GM12878 (cell line): ENCODE measurements at regions not wholly inside any gene's neighbourhood (a gene's known extent, or its start where the extent isn't known, plus 50 kb on each side); places are given as distances from the start of the nearest gene placed in this dataset.

Source experiments
- ATAC-seq: fragments of 200-7000 bp; cut with Tn5 transposase; 3 replicates; pipeline ENCODE4 v1.9.1; 2020; ENCODE audit warnings: mild to moderate bottlenecking, moderate library complexity
- BruUV-seq: library from RNA; stranded (reverse); fragments of 400-500 nt; replicated peaks from 2 replicates; lab custom pipeline; 2021; lab: Mats Ljungman, UMichigan
- CTCF ChIA-PET: fragments of 300-600 bp; sonication (Branson Sonifier 250); formaldehyde crosslinking; extraction: SDS; loops from one replicate; lab custom pipeline; 2021; ENCODE audit warnings: inconsistent platforms; lab: Yijun Ruan, JAX
- POLR2A ChIA-PET: fragments of 350-600 bp; formaldehyde crosslinking; extraction: SDS; loops from one replicate; lab custom pipeline; 2021; ENCODE audit warnings: inconsistent platforms; lab: Charles Lee
- RAD21 ChIA-PET: fragments of 300-600 bp; sonication (Branson Sonifier 250); formaldehyde crosslinking; loops from one replicate; lab custom pipeline; 2023; ENCODE audit warnings: antibody characterized with exemption; ENCODE audit not compliant: unreplicated experiment; lab: Charles Lee
- SMC1A ChIA-PET: fragments of 300-600 bp; sonication (Branson Sonifier 250); formaldehyde crosslinking; loops from one replicate; lab custom pipeline; 2023; ENCODE audit not compliant: unreplicated experiment, uncharacterized antibody; lab: Charles Lee
- DNase-seq: peaks from one replicate; pipeline ENCODE4 v3.0.0-alpha.2; 2011; ENCODE audit warnings: low read depth, low spot score
- FAIRE-seq: peaks from 3 replicates; lab custom pipeline; 2011; peaks lifted over from hg19 to GRCh38; lab: Jason Lieb, UNC
- H2AFZ ChIP-seq: 2 replicates; pipeline ENCODE4 v1.6.0; 2011; ENCODE audit warnings: low read depth, low read length, control low read depth; ENCODE audit not compliant: control insufficient read depth
- H3K27ac ChIP-seq: 2 replicates; pipeline ENCODE4 v1.5.1; 2011; ENCODE audit warnings: control low read depth; ENCODE audit not compliant: control insufficient read depth, insufficient read depth
- H3K27me3 ChIP-seq, 2 experiments: replicated peaks in 1 of 2; 2 replicates each; pipeline versions ENCODE4 v1.6.0 to v1.6.1; 2011; ENCODE audit warnings: low read length in 1 of 2; ENCODE audit not compliant: control insufficient read depth in 2 of 2, insufficient read depth in 2 of 2
- H3K36me3 ChIP-seq, 2 experiments: 2 replicates each; pipeline ENCODE4 v1.5.1; 2011; ENCODE audit warnings: low read length in 1 of 2; ENCODE audit not compliant: control insufficient read depth in 2 of 2, insufficient read depth in 2 of 2
- H3K4me1 ChIP-seq: 2 replicates; pipeline ENCODE4 v1.6.1; 2011; ENCODE audit warnings: mild to moderate bottlenecking, low read length, moderate library complexity, mixed read lengths; ENCODE audit not compliant: control insufficient read depth, insufficient read depth
- H3K4me2 ChIP-seq: 2 replicates; pipeline ENCODE4 v1.6.0; 2011; ENCODE audit warnings: control low read depth; ENCODE audit not compliant: control insufficient read depth, insufficient read depth
- H3K4me3 ChIP-seq: fragments of 200-600 bp; sonication (generic); 2 replicates; pipeline ENCODE4 v1.5.1; 2016
- H3K79me2 ChIP-seq: 2 replicates; pipeline ENCODE4 v1.6.0; 2011; ENCODE audit warnings: low read length; ENCODE audit not compliant: control insufficient read depth, insufficient read depth
- H3K9ac ChIP-seq: 2 replicates; pipeline ENCODE4 v1.8.0; 2011; ENCODE audit warnings: low read length, control low read depth, mixed read lengths; ENCODE audit not compliant: control insufficient read depth, insufficient read depth
- H3K9me3 ChIP-seq: replicated peaks from 3 replicates; pipeline ENCODE4 v1.5.1; 2011; ENCODE audit warnings: mild to moderate bottlenecking, low read length; ENCODE audit not compliant: control insufficient read depth, insufficient read depth
- H4K20me1 ChIP-seq: 2 replicates; pipeline ENCODE4 v1.6.0; 2011; ENCODE audit not compliant: control insufficient read depth, insufficient read depth
- BMI1 ChIP-seq: fragments of 450-650 bp; IDR thresholded peaks from 2 replicates; pipeline ENCODE4 v1.6.1; 2016; ENCODE audit warnings: mild to moderate bottlenecking, moderate library complexity, borderline replicate concordance
- CBFB ChIP-seq: IDR thresholded peaks from 2 replicates; pipeline ENCODE4 v1.6.1; 2016; ENCODE audit warnings: antibody characterized with exemption, low read depth
- IKZF1 ChIP-seq: fragments of 450-650 bp; conservative IDR thresholded peaks from 2 replicates; pipeline ENCODE4 v1.6.1; 2017; ENCODE audit warnings: antibody characterized with exemption, mild to moderate bottlenecking
- IRF4 ChIP-seq: IDR thresholded peaks from 2 replicates; pipeline ENCODE4 v1.6.1; 2011; ENCODE audit warnings: low read depth, low read length
- KLF5 ChIP-seq: fragments of 450-650 bp; IDR thresholded peaks from 2 replicates; pipeline ENCODE4 v1.6.1; 2014; ENCODE audit warnings: mild to moderate bottlenecking; ENCODE audit not compliant: partially characterized antibody
- PBX3 ChIP-seq: IDR thresholded peaks from 2 replicates; pipeline ENCODE4 v1.6.1; 2011; ENCODE audit warnings: mild to moderate bottlenecking, low read depth, low read length, moderate library complexity; ENCODE audit not compliant: insufficient replicate concordance
- RAD51 ChIP-seq: fragments of 450-650 bp; IDR thresholded peaks from 2 replicates; pipeline ENCODE4 v1.6.1; 2016; ENCODE audit warnings: moderate library complexity, mild to moderate bottlenecking, inconsistent platforms
- SIX5 ChIP-seq: IDR thresholded peaks from 2 replicates; pipeline ENCODE4 v1.6.1; 2011; ENCODE audit warnings: mild to moderate bottlenecking, low read depth, low read length, moderate library complexity; ENCODE audit not compliant: severe bottlenecking
- SREBF2 ChIP-seq: IDR thresholded peaks from 2 replicates; pipeline ENCODE4 v1.6.1; 2012; ENCODE audit warnings: mild to moderate bottlenecking, low read length
- TBL1XR1 ChIP-seq: IDR thresholded peaks from 2 replicates; pipeline ENCODE4 v1.6.1; 2012; ENCODE audit warnings: low read depth, low read length, improper control_type of control experiment
- ZNF274 ChIP-seq: IDR thresholded peaks from one replicate; pipeline ENCODE4 v1.8.0; 2011; ENCODE audit not compliant: insufficient read length, insufficient read depth
- WGBS: methylation state at CpG from one replicate; pipeline ENCODE4 v1.1.6; 2016; ENCODE audit warnings: low lambda C conversion rate; ENCODE audit not compliant: insufficient replicate concordance, insufficient coverage; ENCODE audit errors: missing lambda C conversion rate; 5-methylcytosine and 5-hydroxymethylcytosine counted together
- in situ Hi-C: fragments of 300-500 bp; cut with MboI; formaldehyde crosslinking; loops from 9 replicates; pipeline ENCODE4 v1.14.3; 2018; ENCODE audit warnings: mixed read lengths
- intact Hi-C: fragments of 100-400 bp; cut with micrococcal nuclease; formaldehyde crosslinking; loops from one replicate; pipeline ENCODE4 v1.14.2; 2022; ENCODE audit not compliant: unreplicated experiment
- TF ChIP-seq, protein P1 (sequence below): fragments of 450-650 bp; formaldehyde crosslinking; IDR thresholded peaks from 2 replicates; pipeline ENCODE4 v1.5.0; 2022; ENCODE audit warnings: mild to moderate bottlenecking, missing genetic modification characterization
- TF ChIP-seq, protein P2 (sequence below): fragments of 450-650 bp; IDR thresholded peaks from 2 replicates; pipeline ENCODE4 v1.6.1; 2014; ENCODE audit warnings: mild to moderate bottlenecking
- TF ChIP-seq, protein P3 (sequence below), 3 experiments: IDR thresholded peaks in 2 of 3; conservative IDR thresholded peaks in 1 of 3; 2 replicates each; pipeline ENCODE4 v1.5.1; 2011; ENCODE audit warnings: low read depth in 3 of 3, low read length in 3 of 3, mild to moderate bottlenecking in 3 of 3, control low read depth in 2 of 3, moderate library complexity in 2 of 3, inconsistent platforms in 1 of 3, mixed read lengths in 1 of 3; ENCODE audit not compliant: control insufficient read depth in 2 of 3, insufficient read depth in 1 of 3; ENCODE audit errors: extremely low read depth in 1 of 3
- TF ChIP-seq, protein P4 (sequence below): fragments of 450-650 bp; IDR thresholded peaks from 2 replicates; pipeline ENCODE4 v1.6.1; 2017; ENCODE audit warnings: borderline replicate concordance

DNA sequence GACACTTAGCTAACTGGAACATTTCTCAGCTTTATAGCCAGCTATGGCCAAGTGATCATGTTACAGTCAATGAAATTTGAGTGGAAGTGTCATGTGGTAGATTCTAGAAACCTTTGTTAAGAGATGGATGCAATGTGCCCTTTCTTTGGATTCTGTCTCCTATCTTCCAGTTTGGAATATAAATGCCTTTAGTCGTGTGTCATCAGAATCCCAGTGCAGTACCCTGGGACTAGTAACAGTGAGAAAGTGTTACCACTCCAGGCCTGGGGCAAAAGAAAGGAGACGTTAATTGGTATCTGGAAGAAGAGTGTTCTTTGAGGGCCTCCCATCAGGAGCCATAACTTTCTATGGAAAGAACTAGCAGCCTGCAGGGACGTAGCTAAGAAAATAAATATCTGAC lies 149.6 kb downstream of the SNX18 start:
- no peaks in the 10 kb centered on the region for H3K4me1 ChIP-seq
- ATAC-seq (no peak), DNase-seq (no peak), FAIRE-seq (no peak)
- ChIA-PET CTCF (no interaction called here), RAD21 (no interaction called here), POLR2A (no interaction called here), SMC1A (no interaction called here)
- BruUV-seq: no TSS peak
- no peaks in the 10 kb centered on the region for H3K79me2 ChIP-seq
- H3K36me3 ChIP-seq: no peaks in the 10 kb centered on the region
- no peak overlapping the region for H3K4me3 ChIP-seq
- H3K27me3 ChIP-seq: no peaks in the 10 kb centered on the region
- no peaks in the 10 kb centered on the region for H4K20me1 ChIP-seq
- no peak overlapping the region for H3K27ac ChIP-seq
- in situ Hi-C loops: no loop called here
- intact Hi-C loops: no loop called here
- 33% methylated on average over 3 of the region's 3 CpGs for WGBS
- H3K9ac ChIP-seq: no peak overlapping the region
- no peak overlapping the region for H2AFZ ChIP-seq
- TF ChIP-seq SREBF2: no peak
- TF ChIP-seq SIX5: no peak
- TF ChIP-seq, protein P1, sequence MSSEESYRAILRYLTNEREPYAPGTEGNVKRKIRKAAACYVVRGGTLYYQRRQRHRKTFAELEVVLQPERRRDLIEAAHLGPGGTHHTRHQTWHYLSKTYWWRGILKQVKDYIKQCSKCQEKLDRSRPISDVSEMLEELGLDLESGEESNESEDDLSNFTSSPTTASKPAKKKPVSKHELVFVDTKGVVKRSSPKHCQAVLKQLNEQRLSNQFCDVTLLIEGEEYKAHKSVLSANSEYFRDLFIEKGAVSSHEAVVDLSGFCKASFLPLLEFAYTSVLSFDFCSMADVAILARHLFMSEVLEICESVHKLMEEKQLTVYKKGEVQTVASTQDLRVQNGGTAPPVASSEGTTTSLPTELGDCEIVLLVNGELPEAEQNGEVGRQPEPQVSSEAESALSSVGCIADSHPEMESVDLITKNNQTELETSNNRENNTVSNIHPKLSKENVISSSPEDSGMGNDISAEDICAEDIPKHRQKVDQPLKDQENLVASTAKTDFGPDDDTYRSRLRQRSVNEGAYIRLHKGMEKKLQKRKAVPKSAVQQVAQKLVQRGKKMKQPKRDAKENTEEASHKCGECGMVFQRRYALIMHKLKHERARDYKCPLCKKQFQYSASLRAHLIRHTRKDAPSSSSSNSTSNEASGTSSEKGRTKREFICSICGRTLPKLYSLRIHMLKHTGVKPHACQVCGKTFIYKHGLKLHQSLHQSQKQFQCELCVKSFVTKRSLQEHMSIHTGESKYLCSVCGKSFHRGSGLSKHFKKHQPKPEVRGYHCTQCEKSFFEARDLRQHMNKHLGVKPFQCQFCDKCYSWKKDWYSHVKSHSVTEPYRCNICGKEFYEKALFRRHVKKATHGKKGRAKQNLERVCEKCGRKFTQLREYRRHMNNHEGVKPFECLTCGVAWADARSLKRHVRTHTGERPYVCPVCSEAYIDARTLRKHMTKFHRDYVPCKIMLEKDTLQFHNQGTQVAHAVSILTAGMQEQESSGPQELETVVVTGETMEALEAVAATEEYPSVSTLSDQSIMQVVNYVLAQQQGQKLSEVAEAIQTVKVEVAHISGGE (CRISPR knock-in tag): no peak
- no peak for TF ChIP-seq ZNF274
- TF ChIP-seq IRF4: no peak
- TF ChIP-seq IKZF1: no peak
- TF ChIP-seq, protein P2, sequence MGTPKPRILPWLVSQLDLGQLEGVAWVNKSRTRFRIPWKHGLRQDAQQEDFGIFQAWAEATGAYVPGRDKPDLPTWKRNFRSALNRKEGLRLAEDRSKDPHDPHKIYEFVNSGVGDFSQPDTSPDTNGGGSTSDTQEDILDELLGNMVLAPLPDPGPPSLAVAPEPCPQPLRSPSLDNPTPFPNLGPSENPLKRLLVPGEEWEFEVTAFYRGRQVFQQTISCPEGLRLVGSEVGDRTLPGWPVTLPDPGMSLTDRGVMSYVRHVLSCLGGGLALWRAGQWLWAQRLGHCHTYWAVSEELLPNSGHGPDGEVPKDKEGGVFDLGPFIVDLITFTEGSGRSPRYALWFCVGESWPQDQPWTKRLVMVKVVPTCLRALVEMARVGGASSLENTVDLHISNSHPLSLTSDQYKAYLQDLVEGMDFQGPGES: no peak
- TF ChIP-seq RAD51: no peak
- no peak for TF ChIP-seq TBL1XR1
- TF ChIP-seq KLF5: no peak
- TF ChIP-seq PBX3: no peak
- TF ChIP-seq, protein P3, sequence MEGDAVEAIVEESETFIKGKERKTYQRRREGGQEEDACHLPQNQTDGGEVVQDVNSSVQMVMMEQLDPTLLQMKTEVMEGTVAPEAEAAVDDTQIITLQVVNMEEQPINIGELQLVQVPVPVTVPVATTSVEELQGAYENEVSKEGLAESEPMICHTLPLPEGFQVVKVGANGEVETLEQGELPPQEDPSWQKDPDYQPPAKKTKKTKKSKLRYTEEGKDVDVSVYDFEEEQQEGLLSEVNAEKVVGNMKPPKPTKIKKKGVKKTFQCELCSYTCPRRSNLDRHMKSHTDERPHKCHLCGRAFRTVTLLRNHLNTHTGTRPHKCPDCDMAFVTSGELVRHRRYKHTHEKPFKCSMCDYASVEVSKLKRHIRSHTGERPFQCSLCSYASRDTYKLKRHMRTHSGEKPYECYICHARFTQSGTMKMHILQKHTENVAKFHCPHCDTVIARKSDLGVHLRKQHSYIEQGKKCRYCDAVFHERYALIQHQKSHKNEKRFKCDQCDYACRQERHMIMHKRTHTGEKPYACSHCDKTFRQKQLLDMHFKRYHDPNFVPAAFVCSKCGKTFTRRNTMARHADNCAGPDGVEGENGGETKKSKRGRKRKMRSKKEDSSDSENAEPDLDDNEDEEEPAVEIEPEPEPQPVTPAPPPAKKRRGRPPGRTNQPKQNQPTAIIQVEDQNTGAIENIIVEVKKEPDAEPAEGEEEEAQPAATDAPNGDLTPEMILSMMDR (IDR thresholded peaks at IDR 0.05 in 2 of 3, conservative IDR thresholded peaks at IDR 0.05 in 1 of 3; ENCODE audit: control insufficient read depth in 2 of 3, extremely low read depth in 1 of 3, insufficient read depth in 1 of 3, low read depth in 3 of 3, low read length in 3 of 3): no peak
- no peak for TF ChIP-seq CBFB
- TF ChIP-seq BMI1: no peak
- TF ChIP-seq, protein P4, sequence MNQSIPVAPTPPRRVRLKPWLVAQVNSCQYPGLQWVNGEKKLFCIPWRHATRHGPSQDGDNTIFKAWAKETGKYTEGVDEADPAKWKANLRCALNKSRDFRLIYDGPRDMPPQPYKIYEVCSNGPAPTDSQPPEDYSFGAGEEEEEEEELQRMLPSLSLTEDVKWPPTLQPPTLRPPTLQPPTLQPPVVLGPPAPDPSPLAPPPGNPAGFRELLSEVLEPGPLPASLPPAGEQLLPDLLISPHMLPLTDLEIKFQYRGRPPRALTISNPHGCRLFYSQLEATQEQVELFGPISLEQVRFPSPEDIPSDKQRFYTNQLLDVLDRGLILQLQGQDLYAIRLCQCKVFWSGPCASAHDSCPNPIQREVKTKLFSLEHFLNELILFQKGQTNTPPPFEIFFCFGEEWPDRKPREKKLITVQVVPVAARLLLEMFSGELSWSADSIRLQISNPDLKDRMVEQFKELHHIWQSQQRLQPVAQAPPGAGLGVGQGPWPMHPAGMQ: no peak
- no peak overlapping the region for H3K4me2 ChIP-seq
- H3K9me3 ChIP-seq: no peaks in the 10 kb centered on the region; the same call in 1 of the 3 replicates
